DND-41 (cell line): ENCODE measurements at regions not wholly inside any gene's neighbourhood (a gene's known extent, or its start where the extent isn't known, plus 50 kb on each side); places are given as distances from the start of the nearest gene placed in this dataset.

ENCODE experiments used
- CTCF ChIP-seq: IDR thresholded peaks from 2 replicates; pipeline ENCODE4 v1.5.1; 2012; ENCODE audit warnings: borderline replicate concordance, low read length, moderate library complexity, mild to moderate bottlenecking; ENCODE audit not compliant: poor library complexity, severe bottlenecking; ENCODE audit errors: extremely low read depth
- EZH2 ChIP-seq: IDR thresholded peaks from 3 replicates; pipeline ENCODE4 v1.6.1; 2012; ENCODE audit warnings: borderline replicate concordance, low read depth, mild to moderate bottlenecking, moderate library complexity, low read length, inconsistent platforms; ENCODE audit not compliant: severe bottlenecking

GRCh38 chr10:44805466-44806210 lies 105.5 kb upstream of the TMEM72 start:
- TF ChIP-seq CTCF (no peak), EZH2 (no peak)
